HFF-Myc (cell line): ENCODE measurements at regions not wholly inside any gene's neighbourhood (a gene's known extent, or its start where the extent isn't known, plus 50 kb on each side); places are given as distances from the start of the nearest gene placed in this dataset.

Experiments used
- DNase-seq: peaks from one replicate; pipeline ENCODE4 v3.0.0-alpha.2; 2011; ENCODE audit warnings: low read depth; ENCODE audit errors: extremely low read depth
- H3K4me3 ChIP-seq: replicated peaks from 2 replicates; pipeline ENCODE4 v1.5.1; 2011; ENCODE audit warnings: low read depth, mild to moderate bottlenecking, control low read depth, low read length
- TF ChIP-seq, protein P1 (sequence below): IDR thresholded peaks from 2 replicates; pipeline ENCODE4 v1.5.1; 2012; ENCODE audit warnings: mild to moderate bottlenecking, low read depth, low read length, control low read depth; ENCODE audit errors: missing control alignments

DNA sequence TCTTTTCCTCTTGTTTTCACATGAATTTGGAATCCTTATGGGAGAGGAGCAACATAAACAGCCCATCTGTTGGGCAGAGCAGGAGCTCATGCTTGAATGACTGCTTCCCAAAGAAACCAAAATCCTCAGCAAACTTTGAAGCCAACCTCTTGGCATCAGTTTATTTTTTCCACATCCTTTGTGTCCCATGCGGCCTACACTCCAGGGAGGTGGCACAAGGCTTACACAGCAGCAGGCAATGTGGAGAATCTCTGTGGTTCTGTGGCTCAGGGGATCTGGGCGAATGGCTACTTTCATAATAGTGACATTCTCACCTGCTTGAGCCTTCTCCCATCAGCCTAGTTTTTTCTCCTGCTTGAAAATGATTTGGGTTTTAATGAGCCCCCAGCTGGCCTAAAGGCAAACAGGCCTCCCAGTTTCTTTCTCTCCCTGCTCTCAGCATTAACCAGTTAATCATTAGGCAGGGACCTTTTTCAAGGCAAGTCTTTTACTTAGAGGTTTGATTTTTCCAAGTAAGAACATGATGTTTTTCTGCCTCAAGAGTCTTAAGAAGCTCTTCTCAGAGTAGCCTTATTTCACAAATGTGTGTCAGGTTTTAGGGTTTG is 370.3 kb downstream of the ARHGEF28 start:
- TF ChIP-seq, protein P1, sequence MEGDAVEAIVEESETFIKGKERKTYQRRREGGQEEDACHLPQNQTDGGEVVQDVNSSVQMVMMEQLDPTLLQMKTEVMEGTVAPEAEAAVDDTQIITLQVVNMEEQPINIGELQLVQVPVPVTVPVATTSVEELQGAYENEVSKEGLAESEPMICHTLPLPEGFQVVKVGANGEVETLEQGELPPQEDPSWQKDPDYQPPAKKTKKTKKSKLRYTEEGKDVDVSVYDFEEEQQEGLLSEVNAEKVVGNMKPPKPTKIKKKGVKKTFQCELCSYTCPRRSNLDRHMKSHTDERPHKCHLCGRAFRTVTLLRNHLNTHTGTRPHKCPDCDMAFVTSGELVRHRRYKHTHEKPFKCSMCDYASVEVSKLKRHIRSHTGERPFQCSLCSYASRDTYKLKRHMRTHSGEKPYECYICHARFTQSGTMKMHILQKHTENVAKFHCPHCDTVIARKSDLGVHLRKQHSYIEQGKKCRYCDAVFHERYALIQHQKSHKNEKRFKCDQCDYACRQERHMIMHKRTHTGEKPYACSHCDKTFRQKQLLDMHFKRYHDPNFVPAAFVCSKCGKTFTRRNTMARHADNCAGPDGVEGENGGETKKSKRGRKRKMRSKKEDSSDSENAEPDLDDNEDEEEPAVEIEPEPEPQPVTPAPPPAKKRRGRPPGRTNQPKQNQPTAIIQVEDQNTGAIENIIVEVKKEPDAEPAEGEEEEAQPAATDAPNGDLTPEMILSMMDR: no peak
- no peak overlapping the region for H3K4me3 ChIP-seq
- no peak for DNase-seq

DNA sequence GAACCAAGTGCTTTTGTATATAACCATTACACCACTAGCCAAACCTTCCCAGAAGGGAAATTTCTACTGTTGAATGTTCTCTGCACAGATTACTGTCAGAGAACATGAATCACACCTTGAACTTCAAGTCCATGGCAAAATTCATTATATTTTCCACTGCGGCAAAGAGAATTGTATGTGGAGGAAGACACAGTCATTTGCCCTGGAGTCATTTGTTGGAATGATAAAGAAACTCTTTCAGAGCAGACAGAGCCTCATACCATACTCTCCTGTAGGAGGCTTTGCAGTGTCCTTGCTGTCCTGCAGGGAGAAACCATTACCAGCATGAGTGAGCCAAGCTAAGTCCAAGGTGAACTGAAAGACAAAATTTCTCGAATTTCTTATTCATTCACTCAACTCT is 369.0 kb downstream of the ARHGEF28 start:
- TF ChIP-seq, protein P1: no peak
- no peak for DNase-seq
- H3K4me3 ChIP-seq: no peak overlapping the region
